LoVo (cell line): ENCODE measurements at regions not wholly inside any gene's neighbourhood (a gene's known extent, or its start where the extent isn't known, plus 50 kb on each side); places are given as distances from the start of the nearest gene placed in this dataset.
"Not testable (repeated sequence)": the region's sequence is repeated elsewhere in the genome, so short reads cannot be mapped to it uniquely, and the experiment has no call there.

Experiments used
- DNase-seq: peaks from one replicate; pipeline ENCODE4 v3.0.0-alpha.2; 2016; ENCODE audit warnings: low spot score

GRCh38 chrX:137646472-137646871, 80.5 kb downstream of the ZIC3 start:
- DNase-seq = no peak

GRCh38 chrX:137651647-137652046, 85.7 kb downstream of the ZIC3 start:
- DNase-seq = no peak

- DNase-seq = no peak
Observed at GRCh38 chrX:137652086-137652485, 86.2 kb downstream of the ZIC3 start.

- no peak for DNase-seq
Observed at GRCh38 chrX:137654481-137654880, 88.6 kb downstream of the ZIC3 start.

- no peak for DNase-seq
Observed at GRCh38 chrX:137667776-137668175, 101.8 kb downstream of the ZIC3 start.

GRCh38 chrX:137684591-137684990, 118.7 kb downstream of the ZIC3 start:
- no peak for DNase-seq

- DNase-seq = no peak
Observed at GRCh38 chrX:137695417-137695816, 129.5 kb downstream of the ZIC3 start.

- no peak for DNase-seq
Observed at GRCh38 chrX:137707348-137707747, 141.4 kb downstream of the ZIC3 start.

- no peak for DNase-seq
Observed at GRCh38 chrX:137742846-137743245, 176.9 kb downstream of the ZIC3 start.

- no peak for DNase-seq
Observed at GRCh38 chrX:137743414-137743813, 177.5 kb downstream of the ZIC3 start.

GRCh38 chrX:137746289-137746688, 180.4 kb downstream of the ZIC3 start:
- no peak for DNase-seq

- no peak for DNase-seq
Observed at GRCh38 chrX:137747244-137748043, 181.5 kb downstream of the ZIC3 start.

- no peak for DNase-seq
Observed at GRCh38 chrX:137748827-137749226, 182.9 kb downstream of the ZIC3 start.

GRCh38 chrX:137749246-137749645, 183.3 kb downstream of the ZIC3 start:
- DNase-seq = no peak

- no peak for DNase-seq
Observed at GRCh38 chrX:137771537-137771936, 205.6 kb downstream of the ZIC3 start.

GRCh38 chrX:137792214-137792613, 226.3 kb downstream of the ZIC3 start:
- DNase-seq = no peak

GRCh38 chrX:137797926-137798325, 232.0 kb downstream of the ZIC3 start:
- DNase-seq = not testable (repeated sequence)

- DNase-seq = no peak
Observed at GRCh38 chrX:137823257-137823656, 257.3 kb downstream of the ZIC3 start.

GRCh38 chrX:137847376-137847775, 281.4 kb downstream of the ZIC3 start:
- no peak for DNase-seq

- no peak for DNase-seq
Observed at GRCh38 chrX:137848266-137848905, 282.5 kb downstream of the ZIC3 start.

- DNase-seq = no peak
Observed at GRCh38 chrX:137852502-137852901, 286.6 kb downstream of the ZIC3 start.

- no peak for DNase-seq
Observed at GRCh38 chrX:137855490-137855889, 289.6 kb downstream of the ZIC3 start.

- no peak for DNase-seq
Observed at GRCh38 chrX:137858106-137858505, 292.2 kb downstream of the ZIC3 start.

GRCh38 chrX:137878401-137878800, 312.5 kb downstream of the ZIC3 start:
- DNase-seq = no peak
